ENCODE measurements at regions not wholly inside any gene's neighbourhood (a gene's known extent, or its start where the extent isn't known, plus 50 kb on each side); places are given as distances from the start of the nearest gene placed in this dataset.

DNA sequence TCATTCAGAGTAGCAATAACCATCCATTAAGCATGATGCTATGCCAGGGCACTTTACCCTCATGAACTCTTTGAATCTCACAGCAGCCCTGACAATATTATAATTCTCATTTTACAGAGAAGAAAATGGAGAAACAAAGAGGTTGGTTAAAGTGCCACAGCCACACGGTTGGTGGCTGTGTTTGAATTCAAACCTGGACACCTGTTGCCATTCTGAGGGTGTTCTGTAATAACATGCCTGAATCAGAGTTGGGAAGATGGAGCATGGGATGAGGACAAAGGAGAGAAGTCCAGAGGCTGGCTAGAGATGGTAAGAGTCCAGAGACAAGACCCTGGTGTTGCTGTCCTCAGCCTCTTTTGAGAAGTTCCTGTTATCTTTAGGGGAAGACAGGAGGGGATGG, 127.7 kb downstream of the DHX35 start:
- no peak for TF ChIP-seq CTCF (IDR thresholded peaks at IDR 0.05)
- TF ChIP-seq POLR2A (IDR thresholded peaks at IDR 0.05) = no peak
